Body of pancreas (tissue), 4 donors: ENCODE measurements at regions not wholly inside any gene's neighbourhood (a gene's known extent, or its start where the extent isn't known, plus 50 kb on each side); places are given as distances from the start of the nearest gene placed in this dataset.

Source experiments
- CTCF ChIP-seq, 7 experiments: fragments of 450-650 bp in 4 of 7; fragments of 200-600 bp in 3 of 7; sonication (generic) in 3 of 7; IDR thresholded peaks; one replicate each; pipeline ENCODE4 v1.5.1; 2016 to 2019; ENCODE audit warnings: antibody characterized with exemption in 7 of 7
- POLR2A ChIP-seq, 3 donors: fragments of 450-650 bp; IDR thresholded peaks; one replicate each; pipeline ENCODE4 v1.6.1; 2016; ENCODE audit warnings: antibody characterized with exemption in 3 of 3, mild to moderate bottlenecking in 2 of 3

GRCh38 chr16:55273959-55274358 is 50.0 kb upstream of the IRX6 start:
- no peak for TF ChIP-seq POLR2A (IDR thresholded peaks at IDR 0.05)
- TF ChIP-seq CTCF (IDR thresholded peaks at IDR 0.05) = no peak
